Right atrium auricular region (tissue), 2 donors: ENCODE measurements at regions not wholly inside any gene's neighbourhood (a gene's known extent, or its start where the extent isn't known, plus 50 kb on each side); places are given as distances from the start of the nearest gene placed in this dataset.

ENCODE experiments used
- DNase-seq: peaks from one replicate; pipeline ENCODE4 v3.0.0-alpha.2; 2019; ENCODE audit warnings: low spot score
- H3K27ac ChIP-seq, 2 donors: fragments of 200-600 bp; sonication (generic); 1 replicate in 1 of 2; 2 replicates in 1 of 2; pipeline ENCODE4 v1.5.1; 2016 to 2019
- H3K27me3 ChIP-seq, 2 donors: fragments of 200-600 bp; sonication (generic); one replicate each; pipeline versions ENCODE4 v1.5.1 to v1.6.0; 2017 to 2019
- H3K36me3 ChIP-seq: fragments of 200-600 bp; sonication (generic); one replicate; pipeline ENCODE4 v1.5.1; 2016
- H3K4me1 ChIP-seq, 2 donors: fragments of 200-600 bp; sonication (generic); one replicate each; pipeline versions ENCODE4 v1.5.1 to v1.6.0; 2017 to 2019
- H3K4me3 ChIP-seq, 2 donors: fragments of 200-600 bp; sonication (generic); 1 replicate in 1 of 2; 2 replicates in 1 of 2; pipeline ENCODE4 v1.5.1; 2017 to 2019; ENCODE audit warnings: mild to moderate bottlenecking in 1 of 2, moderate library complexity in 1 of 2
- H3K9me3 ChIP-seq, 2 donors: fragments of 200-600 bp; sonication (generic); one replicate each; pipeline ENCODE4 v1.5.1; 2019
- TF ChIP-seq, protein P1 (sequence below), 2 donors: fragments of 200-600 bp; sonication (generic); IDR thresholded peaks; one replicate each; pipeline ENCODE4 v1.5.1; 2019; ENCODE audit warnings: antibody characterized with exemption in 2 of 2

DNA sequence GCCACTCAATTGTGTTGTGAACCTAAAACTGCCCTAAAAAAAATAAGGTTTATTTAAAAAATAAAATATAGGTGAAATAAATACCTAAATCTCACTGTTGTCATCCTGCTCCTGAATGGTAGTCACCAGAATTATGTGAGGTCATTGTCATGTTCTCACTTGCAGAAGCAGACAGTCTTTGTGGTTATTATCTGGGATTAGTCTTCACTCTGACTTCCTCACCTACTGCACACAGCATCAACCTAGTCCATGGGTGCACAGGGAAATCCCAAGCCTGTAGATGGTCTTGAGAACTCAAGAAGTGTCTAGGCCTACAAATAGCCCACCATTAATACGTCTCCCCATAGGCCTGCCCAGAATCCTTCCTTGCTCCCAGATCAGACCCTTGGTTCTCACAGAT is 97.0 kb downstream of the FOXF2 start:
- no peaks in the 10 kb centered on the region for H3K36me3 ChIP-seq
- no peak overlapping the region for H3K4me3 ChIP-seq
- TF ChIP-seq, protein P1, sequence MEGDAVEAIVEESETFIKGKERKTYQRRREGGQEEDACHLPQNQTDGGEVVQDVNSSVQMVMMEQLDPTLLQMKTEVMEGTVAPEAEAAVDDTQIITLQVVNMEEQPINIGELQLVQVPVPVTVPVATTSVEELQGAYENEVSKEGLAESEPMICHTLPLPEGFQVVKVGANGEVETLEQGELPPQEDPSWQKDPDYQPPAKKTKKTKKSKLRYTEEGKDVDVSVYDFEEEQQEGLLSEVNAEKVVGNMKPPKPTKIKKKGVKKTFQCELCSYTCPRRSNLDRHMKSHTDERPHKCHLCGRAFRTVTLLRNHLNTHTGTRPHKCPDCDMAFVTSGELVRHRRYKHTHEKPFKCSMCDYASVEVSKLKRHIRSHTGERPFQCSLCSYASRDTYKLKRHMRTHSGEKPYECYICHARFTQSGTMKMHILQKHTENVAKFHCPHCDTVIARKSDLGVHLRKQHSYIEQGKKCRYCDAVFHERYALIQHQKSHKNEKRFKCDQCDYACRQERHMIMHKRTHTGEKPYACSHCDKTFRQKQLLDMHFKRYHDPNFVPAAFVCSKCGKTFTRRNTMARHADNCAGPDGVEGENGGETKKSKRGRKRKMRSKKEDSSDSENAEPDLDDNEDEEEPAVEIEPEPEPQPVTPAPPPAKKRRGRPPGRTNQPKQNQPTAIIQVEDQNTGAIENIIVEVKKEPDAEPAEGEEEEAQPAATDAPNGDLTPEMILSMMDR (IDR thresholded peaks at IDR 0.05) = no peak
- no peak for DNase-seq
- H3K4me1 ChIP-seq = no peaks in the 10 kb centered on the region
- H3K9me3 ChIP-seq = no peaks in the 10 kb centered on the region
- H3K27ac ChIP-seq = no peak overlapping the region
- H3K27me3 ChIP-seq = no peaks in the 10 kb centered on the region

DNA sequence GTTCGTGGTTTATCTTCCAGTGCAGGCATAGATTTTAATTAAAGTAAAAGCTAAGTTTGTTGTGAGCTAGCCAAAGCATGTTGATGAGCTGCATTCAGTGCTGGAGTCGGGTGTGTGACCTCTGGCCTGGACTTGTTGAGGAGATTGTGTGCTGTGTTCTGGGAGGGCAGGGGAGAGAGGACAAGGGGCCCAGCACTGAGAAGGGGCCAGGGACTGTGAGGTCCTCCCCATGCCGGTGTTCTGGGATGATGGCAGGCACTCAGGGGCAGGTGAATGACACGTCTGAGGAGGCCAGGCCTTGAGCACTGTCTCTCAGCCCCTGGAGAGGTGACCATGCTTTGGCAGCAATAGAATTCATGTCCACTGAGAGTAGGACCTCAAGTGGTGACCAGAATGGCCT is 97.9 kb downstream of the FOXF2 start:
- no peaks in the 10 kb centered on the region for H3K9me3 ChIP-seq
- no peak overlapping the region for H3K27ac ChIP-seq
- TF ChIP-seq, protein P1 (IDR thresholded peaks at IDR 0.05) = no peak
- no peaks in the 10 kb centered on the region for H3K27me3 ChIP-seq
- no peak overlapping the region for H3K4me3 ChIP-seq
- no peaks in the 10 kb centered on the region for H3K4me1 ChIP-seq
- no peaks in the 10 kb centered on the region for H3K36me3 ChIP-seq
- DNase-seq = no peak

DNA sequence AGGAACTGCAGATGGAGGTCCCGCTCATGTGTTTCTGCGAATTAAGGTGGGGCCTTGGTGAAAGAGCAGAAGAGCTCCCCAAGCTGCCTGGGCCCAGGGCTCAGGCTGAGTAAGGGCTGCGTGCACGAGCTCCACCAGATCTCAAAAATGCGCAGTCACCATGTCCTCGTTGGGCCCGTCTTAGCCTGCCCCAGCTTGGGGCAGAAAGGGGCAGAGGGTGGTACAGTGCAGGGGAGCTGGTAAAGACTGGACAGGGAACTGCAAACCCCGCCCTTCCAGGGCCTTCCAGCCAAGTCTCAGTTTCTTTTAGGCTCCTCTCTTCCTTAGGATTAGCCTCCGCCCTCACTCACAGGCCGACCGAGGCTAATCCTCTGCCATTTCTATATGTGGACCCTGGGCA is 101.6 kb downstream of the FOXF2 start:
- Histone ChIP-seq H3K9me3 (no peaks in the 10 kb centered on the region), H3K27me3 (no peaks in the 10 kb centered on the region), H3K27ac (no peak overlapping the region), H3K36me3 (no peaks in the 10 kb centered on the region), H3K4me1 (no peaks in the 10 kb centered on the region), H3K4me3 (no peak overlapping the region)
- DNase-seq = no peak
- TF ChIP-seq, protein P1 (IDR thresholded peaks at IDR 0.05) = no peak

DNA sequence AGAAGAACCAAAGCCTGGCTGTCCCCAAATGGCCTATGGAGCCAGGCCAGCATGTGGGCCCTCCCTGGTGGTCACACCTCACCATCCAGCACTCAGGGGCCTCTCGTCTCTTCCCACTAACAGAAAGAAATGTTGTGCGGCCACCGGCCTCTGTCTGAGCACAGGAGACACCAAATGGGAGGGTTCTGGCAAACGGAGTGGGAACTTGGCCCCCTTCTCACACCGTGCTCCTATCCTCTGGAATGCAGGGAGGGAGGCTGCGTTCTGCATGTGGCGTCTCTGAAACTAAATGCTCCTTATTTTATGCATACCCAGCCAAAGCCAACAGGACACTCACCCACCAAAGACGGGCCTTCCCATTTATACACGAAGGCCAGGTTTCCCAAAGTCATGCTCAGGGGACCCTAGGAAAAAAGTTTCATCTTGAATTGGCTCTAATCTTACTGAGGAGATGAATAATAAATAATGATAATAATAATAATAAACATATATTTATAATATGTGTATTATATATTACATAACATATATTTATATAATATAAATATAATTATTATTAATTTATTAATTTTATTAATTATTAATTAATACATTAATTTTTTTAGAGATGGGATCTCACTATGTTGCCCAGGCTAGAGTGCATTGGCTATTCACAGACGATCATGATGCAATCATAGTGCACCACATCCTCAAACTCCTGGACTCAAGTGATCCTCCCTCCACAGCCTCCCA is 102.4 kb downstream of the FOXF2 start:
- Histone ChIP-seq H3K4me1 (no peaks in the 10 kb centered on the region), H3K27ac (no peak overlapping the region), H3K27me3 (no peaks in the 10 kb centered on the region), H3K36me3 (no peaks in the 10 kb centered on the region), H3K9me3 (no peaks in the 10 kb centered on the region), H3K4me3 (no peak overlapping the region)
- TF ChIP-seq, protein P1 (IDR thresholded peaks at IDR 0.05) = no peak
- no peak for DNase-seq

DNA sequence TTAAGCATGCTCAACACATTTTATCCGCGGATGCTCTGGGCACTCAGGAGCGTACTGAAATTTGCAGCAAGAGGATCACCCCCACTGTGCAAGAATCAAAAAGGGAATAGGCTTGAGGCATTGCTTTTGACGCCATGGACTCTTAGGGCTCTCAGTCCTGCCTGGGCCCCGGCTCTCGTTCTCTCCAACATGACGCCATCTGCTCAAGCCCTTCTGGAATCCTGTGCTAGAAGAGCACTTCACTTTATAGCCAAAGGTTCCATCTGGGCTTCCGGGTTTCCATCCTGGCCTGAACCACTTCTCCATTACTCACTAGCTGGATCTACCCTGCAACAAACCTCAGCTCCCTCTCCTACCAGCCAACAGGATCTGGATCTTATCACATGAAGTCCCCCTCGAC is 105.3 kb downstream of the FOXF2 start:
- Histone ChIP-seq H3K27me3 (no peaks in the 10 kb centered on the region), H3K4me3 (no peak overlapping the region), H3K9me3 (no peaks in the 10 kb centered on the region), H3K4me1 (no peaks in the 10 kb centered on the region), H3K27ac (no peak overlapping the region), H3K36me3 (no peaks in the 10 kb centered on the region)
- TF ChIP-seq, protein P1 (IDR thresholded peaks at IDR 0.05) = no peak
- DNase-seq = no peak

DNA sequence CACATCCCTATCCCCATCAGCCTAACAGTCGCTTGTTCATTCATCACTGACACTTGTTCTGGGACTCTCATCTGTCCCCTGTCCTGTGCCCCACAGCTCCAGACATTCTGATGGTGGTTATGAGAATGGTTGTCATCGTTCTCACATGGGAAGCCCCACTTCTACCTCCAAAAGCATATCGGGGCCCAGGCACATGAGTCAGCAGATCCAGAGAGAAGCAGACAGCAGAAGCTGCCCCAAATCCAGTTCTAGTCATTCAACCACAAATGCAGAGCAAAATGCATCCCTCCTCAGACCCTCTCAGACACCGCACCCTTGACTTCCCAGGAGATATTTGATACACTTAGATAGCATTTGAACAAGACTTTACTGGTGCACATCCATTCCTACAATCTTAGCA is 106.0 kb downstream of the FOXF2 start:
- no peak for DNase-seq
- H3K27me3 ChIP-seq = no peaks in the 10 kb centered on the region
- no peaks in the 10 kb centered on the region for H3K9me3 ChIP-seq
- TF ChIP-seq, protein P1 (IDR thresholded peaks at IDR 0.05) = no peak
- H3K4me3 ChIP-seq = no peak overlapping the region
- no peaks in the 10 kb centered on the region for H3K4me1 ChIP-seq
- H3K27ac ChIP-seq = no peak overlapping the region
- no peaks in the 10 kb centered on the region for H3K36me3 ChIP-seq
